ENCODE measurements at regions not wholly inside any gene's neighbourhood (a gene's known extent, or its start where the extent isn't known, plus 50 kb on each side); places are given as distances from the start of the nearest gene placed in this dataset.

GRCh38 chr3:157837336-157837735, 268.9 kb downstream of the SHOX2 start:
- TF ChIP-seq POLR2A (IDR thresholded peaks at IDR 0.05; ENCODE audit: low read length) (no peak), BCL3 (IDR thresholded peaks at IDR 0.05) (no peak), CTCF (IDR thresholded peaks at IDR 0.05) (no peak), RFX5 (IDR thresholded peaks at IDR 0.05) (no peak), MAX (IDR thresholded peaks at IDR 0.05) (no peak), CEBPB (IDR thresholded peaks at IDR 0.05) (no peak), RAD21 (conservative IDR thresholded peaks at IDR 0.05 in 1 of 2, IDR thresholded peaks at IDR 0.05 in 1 of 2) (no peak), ELK1 (IDR thresholded peaks at IDR 0.05; ENCODE audit: low read depth, low read length) (no peak)
